HG02938 (cell line): ENCODE measurements at regions not wholly inside any gene's neighbourhood (a gene's known extent, or its start where the extent isn't known, plus 50 kb on each side); places are given as distances from the start of the nearest gene placed in this dataset.
"Not testable (repeated sequence)": the region's sequence is repeated elsewhere in the genome, so short reads cannot be mapped to it uniquely, and the experiment has no call there.

Source experiments
- ATAC-seq: cut with Tn5 transposase; IDR thresholded peaks from one replicate; pipeline ENCODE4 v1.9.1; 2021; ENCODE audit warnings: mild to moderate bottlenecking, moderate library complexity; ENCODE audit not compliant: unreplicated experiment

DNA sequence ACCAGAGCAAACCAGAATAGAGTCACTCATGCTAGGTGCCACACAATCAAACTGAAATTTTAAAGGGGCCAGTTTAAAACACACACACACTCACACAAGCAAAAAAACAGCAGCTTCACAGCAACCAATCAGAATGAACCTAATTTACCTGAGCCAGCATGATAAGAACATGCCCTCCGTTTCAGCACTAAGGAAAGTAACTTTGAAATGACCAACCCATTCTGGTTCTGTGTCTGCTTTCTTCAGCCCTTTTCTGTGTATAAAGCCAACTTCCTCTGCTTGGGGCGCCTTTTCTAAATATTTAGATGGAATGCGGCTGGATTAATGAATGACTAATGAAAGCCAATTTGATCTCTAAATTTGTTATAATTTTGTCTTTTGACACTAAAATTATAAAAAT, 629.1 kb downstream of the ZEB2 start:
- no peak for ATAC-seq

DNA sequence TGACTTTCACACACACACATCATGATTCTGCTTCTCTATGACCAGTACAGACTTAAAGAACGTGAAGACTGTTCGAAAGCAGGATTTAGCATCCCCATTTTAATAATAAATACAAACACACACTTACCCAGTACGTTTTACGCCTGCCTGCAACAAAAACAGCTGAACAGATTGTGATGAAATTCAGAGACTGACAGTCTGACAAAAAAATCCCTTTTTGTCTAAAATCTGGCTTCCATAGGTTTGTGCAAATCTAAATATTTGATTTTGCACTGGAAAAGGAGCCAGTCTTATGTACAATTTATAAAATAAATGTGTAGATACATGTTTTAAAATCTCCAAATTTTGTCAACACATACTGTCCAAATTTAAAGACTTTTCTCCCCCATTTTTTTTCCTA, 630.7 kb downstream of the ZEB2 start:
- no peak for ATAC-seq

DNA sequence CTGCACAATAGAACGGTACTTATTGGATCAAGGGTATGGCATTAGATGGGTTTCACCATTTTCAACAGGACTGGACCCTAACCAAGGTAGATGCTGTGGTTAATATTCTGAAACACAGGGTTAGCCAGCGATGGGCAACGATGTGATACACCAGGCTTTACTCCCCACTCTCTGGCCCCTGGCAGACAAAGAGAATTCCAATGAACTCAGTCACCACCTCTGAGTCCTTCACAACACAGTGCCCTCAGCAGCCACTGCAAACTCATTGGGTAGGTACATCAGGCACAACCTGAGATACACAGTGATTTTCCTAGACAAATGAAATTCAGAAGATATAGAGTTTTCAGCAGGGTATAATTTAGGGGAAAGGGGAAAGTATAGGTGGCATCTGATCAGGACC, 634.5 kb downstream of the ZEB2 start:
- ATAC-seq = no peak

DNA sequence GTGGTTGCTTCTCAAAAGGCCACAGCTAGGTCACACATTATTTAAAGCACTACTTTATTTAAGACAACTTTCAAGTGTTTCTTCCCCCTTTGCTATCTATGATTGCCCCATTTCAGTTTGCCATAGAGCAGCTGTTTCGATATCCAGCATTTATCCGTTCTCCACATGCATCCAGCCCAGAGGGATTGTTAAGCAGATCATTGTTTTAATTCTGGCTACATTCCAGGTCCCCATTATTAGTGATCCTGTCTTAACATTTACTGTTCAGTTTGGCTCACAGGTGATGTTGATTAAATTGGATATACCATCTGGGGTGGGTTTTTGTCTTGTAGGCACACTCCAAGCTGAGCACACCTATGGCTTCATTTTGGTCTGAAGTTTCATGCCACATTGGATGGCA, 638.7 kb downstream of the ZEB2 start:
- ATAC-seq = no peak

DNA sequence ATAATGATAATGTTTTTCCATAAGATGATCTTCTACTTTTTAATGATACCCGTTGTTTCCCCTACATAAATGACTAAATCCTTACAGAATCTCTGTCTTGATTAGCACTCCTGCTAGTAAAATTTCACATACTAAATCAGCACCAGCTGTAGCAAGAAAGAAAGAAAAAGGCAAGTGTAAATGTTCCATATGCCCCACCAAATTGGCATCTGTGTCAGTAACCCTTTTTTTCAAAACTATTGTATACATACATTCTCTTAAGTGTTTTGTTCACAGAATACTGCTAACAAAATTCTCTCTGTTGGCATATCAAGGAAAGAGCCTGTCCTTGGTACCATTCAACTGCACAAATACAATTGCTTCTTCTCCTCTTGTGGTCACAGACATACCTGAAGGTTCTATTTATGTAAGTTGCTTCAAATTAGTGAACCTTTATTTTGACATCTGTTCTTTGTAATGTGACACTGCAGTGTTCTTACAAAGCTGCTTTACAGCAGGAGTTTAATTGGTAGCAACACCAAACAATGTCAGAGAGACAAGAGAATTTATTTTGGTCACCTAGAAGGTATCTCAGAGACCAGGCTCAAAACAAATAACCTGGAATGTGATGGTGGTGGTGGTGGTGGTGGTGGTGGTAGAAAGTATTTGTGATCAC, 641.9 kb downstream of the ZEB2 start:
- ATAC-seq = no peak

DNA sequence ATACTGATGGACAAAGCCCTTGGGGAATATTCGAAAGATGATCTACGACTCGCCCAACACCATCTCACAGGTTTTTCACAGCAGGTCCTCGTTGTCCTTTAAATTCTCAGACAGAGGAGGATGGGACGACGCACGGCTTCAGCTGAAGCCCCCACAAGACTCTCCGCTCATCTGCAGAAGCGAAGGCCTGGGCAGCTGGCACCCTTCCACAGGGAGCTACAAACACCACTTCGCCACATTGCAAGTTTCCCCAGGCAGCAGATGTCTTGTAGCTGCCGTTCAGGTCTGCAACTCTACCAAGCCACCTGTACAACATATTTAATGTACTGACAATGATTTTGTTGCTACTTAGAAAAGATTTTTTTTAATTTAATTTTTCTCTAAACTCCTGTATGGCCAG, 642.9 kb downstream of the ZEB2 start:
- no peak for ATAC-seq

DNA sequence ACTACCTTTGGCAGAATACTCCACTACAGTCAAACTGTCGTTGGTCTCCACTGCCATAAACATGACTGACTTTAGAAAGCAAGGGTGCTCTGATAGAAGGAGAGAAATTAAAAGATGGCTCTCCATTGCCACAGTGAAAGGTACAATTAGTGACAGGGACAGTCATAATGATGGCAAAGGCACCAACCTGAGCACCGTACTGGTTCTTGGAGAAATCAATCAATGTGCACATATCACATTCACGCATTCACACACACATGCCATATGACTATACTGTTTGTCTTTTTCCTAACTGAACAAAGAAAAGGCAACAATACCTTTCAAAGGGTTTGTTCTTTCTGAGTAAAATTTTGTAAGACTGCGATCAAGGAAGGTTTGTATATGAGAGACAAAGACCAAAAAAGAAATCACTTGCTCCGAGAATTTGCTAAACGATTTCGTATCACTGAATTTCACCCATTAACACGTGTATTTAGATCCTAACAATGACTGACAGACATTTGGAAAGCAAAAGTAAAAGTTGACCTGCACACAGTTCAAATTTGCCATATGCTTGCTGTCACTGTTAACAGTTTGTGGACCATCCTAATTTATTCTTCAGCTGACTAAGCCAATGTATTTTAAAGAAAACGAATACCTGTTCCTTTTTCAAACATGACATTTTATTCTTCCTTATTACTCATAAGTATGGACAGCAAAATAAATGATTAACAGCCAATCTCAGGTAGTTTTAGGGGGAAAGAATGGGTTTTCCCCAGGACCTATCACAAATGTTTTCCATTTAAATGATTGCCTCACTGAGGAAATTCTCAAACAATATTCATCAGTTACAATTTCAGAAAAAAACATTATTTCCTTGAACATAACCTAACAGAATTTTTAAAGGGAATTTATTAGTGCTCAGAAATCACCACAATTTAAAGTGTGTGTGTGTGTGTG, 644.4 kb downstream of the ZEB2 start:
- no peak for ATAC-seq

DNA sequence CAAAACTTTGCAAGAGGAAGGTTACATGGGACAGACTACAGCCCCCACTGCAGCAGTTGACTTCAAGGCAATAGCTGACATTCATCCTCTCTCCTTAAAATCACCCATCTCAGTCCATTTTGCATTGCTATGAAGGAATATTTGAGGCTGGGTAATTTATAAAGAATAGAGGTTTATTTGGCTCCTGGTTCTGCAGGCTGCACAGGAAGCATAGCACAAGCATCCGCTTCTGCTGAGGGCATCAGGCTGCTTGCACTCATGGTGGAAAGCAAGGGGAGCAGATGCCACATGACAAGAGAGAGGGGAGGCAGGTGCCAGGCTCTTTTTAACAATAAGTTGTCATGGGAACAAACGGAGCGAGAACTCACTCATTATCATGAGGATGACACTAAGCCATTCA, 646.0 kb downstream of the ZEB2 start:
- ATAC-seq = no peak

DNA sequence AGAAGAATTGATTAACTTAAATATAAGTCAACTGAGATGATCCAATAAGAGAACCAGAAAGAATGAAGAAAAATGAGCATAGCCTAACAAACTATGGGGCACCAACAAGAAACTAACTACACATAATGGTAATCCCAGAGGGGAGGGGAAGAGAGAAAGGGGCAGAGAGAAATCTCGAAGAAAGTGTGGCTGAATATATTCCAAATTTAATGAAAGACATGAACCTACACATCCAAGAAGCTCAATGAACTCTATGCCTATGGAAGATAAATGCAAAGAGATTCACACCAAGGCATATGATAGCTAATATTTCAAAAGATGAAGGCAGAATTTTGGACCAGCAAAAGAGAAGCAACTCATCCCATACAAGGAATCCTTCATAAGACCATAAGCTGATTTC, 649.2 kb downstream of the ZEB2 start:
- ATAC-seq = no peak

DNA sequence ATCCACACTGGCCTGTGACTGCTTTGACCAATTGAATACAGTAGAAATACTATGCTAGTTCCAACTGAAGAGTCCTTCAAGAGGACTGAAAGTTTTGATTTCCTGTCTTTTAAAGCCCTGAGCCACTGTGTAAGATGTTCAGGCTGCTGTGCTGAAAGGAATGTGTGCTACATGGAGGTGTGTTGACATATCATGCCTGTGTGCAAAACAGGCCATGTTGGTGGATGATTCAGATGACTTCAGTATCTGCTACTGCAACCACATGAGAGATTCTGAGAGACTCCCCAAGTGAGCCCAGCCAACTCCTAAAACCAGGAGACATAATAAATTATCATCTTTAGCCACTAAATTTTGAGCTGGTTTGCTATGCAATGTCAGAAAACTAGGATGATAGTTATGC, 662.9 kb downstream of the ZEB2 start:
- no peak for ATAC-seq

DNA sequence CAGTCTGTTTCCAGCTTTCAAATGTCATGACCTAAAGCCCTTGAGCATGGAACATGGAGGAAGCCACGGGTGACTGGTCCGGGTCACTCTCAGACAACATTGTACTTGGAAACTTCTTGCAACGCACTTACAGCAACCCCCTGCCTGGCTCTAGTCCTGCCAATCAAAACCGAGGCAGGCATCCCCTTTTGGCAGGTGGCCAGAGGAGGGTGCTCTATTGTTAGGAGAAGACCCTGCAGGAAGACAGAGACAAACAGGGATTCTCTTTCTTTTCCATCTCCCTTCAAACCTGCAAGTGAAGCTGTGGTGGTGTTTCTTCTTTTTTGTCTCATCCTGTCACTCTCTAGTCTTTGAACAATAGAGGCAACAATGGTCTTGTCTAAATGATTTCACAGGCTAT, 667.2 kb downstream of the ZEB2 start:
- ATAC-seq = no peak

DNA sequence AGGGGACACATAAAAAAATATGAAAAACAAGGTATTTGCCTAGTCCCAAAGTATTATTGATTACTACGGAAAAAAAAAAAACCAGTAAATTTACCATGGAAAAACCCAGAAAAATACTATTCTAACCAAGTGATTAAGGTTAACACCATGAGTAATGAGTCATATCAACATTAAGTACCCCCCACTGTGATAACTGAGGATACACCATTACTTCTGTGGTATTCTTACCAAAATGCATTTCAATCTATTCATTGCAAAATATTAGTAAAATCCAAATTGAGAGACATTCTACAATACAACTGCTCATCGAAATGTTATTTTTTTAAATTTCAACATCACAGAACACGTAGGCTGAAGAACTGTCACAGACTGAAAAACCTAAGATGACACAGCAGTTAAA, 669.8 kb downstream of the ZEB2 start:
- no peak for ATAC-seq

DNA sequence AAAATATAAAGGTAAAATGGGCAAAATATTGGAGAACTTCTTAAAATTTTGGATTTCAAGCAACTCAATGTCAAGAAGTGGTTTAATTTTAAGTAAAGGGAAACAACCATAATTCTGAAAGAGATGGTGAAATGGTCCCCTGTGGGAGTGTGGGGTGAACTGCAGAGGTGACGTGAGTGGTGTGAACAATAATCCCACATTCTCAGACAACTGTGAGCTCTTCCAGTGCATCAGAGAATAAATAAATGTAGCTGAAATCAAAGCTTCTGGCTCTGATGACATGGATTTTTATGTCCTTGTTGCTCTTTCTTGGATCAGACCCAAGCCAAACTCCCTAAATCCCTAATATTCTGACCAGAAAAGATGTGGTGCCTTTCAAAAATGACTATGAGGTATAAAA, 672.7 kb downstream of the ZEB2 start:
- no peak for ATAC-seq

DNA sequence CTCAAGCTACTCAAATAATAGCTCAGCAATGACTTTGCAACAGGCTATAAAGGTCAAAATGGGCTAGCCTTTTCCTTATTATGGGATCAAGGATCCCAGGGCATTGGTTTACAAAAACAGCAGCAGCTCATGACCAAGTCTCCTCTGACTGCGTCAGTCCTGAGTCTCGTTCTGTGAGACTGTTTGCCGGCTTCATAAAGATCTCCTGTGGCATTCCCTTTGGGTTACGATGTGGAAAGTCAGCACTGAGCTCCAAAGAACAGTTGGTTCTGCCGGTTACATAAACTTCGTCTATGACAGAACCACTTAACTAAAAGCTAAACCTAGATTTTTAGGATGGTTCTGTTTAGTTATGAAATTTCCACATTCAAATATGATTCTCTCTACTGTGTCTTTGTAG, 674.9 kb downstream of the ZEB2 start:
- ATAC-seq = no peak

DNA sequence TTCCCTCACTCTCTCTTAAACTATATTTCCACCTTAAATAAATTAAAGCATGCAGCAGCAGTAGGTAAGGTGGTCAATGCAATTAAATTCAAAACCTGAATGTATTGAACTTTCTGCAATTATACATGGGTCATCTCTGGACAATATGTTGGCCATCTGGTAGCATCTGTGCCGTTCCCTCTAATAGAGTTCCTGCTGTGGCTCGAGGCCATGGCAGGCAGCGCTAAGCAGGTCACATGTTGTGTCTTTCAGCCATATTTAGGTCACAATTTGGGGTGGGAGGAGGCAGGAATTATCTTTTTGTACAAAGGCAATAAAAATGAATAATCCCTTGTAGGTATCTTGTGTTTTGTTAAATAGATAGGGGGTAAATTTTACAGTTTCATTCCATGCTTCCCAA, 676.2 kb downstream of the ZEB2 start:
- no peak for ATAC-seq

DNA sequence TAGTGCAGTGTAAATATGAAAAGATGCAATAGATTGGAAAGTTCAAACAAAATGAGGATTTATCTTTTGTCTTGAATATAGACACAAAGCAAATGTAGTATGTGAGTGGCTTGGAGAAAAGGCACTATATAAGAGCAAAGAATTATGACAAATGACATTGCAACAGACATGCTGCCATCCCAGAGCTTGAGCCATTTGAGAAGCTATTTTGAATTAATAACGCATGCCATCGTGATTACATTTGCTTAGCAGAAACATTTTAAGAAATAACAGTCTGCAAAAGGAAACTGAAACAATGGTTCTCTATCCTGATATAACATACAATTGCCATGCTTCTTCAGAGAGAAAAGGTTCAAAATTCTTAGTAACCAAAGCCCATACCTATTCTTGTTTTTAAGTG, 677.1 kb downstream of the ZEB2 start:
- no peak for ATAC-seq

DNA sequence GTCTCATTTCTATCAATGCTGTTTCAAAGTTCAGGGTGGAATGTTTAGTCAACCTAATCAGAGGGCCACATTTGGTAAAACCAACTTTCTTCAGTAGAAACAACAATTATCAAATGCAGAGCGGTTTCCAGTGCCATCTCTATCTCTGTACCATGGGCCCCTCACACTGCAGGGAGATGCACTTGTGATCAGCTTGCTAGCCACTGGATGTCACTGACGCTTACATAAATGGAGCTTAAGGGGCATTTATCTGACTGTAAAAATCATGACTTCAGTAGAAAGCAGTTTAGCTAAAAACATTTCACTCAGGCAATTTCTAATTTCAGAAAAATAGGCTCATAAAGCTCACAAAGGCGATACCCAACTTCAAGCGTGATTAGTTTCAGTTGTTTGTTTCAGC, 678.0 kb downstream of the ZEB2 start:
- ATAC-seq = no peak

DNA sequence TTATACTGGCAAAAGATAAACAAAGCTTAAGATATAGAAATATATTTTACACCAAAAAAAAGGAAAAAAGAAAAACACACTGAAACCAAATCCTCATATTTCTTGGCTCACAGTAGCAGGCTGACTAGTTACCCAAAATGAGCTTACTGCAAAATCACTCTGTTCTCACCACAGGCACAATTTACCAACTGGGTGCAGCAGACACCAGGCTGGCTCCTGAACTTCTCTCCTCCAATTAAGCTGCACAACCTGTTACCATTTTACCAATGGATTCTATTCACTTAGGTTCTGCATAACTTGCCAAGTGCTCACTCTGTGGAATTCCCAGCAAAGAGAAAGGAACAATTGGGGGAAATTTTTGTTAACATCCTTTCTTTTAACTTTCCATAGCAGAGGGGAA, 679.3 kb downstream of the ZEB2 start:
- ATAC-seq = no peak

DNA sequence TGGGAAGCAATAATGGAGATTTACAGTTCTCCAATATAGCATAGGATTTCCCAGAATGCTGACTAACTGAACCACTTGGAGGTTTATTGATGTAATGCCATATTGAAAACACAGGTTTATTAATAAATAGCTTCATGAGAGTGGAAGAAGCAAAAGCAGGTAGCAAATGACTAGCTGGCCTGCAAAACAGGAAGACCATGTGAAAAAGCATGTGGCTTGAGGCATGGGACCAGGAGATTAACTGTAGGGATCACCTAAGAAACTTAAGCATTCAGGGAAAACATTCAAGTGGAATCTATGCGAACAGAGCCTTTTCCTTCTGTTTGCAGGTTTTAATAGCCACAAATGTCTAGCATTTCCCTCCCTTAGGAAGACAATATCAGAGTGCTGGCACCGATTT, 679.7 kb downstream of the ZEB2 start:
- no peak for ATAC-seq

DNA sequence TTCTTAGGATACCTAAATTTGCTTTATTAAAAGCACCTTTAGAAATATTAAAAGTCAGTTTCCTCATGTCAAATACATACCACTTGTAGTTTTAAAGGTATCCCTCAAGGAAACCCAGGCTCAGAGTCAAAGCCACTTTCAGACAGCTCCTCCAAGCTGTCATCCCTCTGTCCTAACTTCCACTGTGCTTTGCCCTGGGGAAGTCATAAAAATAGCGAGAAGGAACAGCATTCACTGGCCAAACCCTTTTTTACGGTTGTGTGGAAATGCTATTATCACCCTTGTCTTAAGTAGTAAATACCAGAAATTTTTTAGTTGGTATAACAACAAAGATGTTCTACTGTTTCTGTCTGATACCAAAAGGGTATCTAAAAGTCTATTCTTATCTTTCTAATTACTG, 680.5 kb downstream of the ZEB2 start:
- ATAC-seq = no peak

DNA sequence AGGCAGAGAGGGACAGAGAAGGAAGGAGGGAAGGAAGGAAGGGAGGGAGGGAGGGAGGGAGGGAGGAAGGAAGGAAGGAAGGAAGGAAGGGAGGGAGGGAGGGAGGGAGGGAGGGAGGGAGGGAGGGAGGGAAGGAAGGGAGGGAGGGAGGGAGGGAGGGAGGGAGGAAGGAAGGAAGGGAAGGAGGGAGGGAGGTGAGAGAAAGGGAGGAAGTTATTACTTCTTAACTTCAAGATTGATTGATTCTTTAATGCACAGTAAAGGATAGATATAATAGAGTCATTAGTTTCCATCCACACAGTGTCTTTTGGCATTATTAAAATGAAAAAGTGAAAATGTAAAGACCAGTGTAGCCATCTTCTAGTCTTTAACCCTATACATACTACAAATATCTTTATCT, 682.9 kb downstream of the ZEB2 start:
- not testable (repeated sequence) for ATAC-seq

DNA sequence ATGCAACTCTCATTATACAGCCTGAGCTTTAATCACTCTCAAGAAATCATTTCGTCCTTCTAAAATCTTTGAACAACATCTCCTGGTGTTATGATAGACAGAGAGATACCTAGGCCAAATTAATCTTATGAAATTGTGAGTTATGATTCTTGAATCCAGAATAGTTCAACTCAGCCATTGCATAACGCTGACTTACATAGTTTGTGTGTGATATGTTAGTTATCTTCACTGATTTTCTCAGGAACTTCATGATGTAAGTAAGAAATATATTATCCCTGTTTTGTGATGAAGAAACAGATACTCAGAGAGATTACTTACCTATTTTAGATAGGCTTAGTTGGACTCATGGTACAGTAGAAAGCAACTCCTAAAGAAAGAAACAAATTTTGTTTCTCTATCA, 684.4 kb downstream of the ZEB2 start:
- no peak for ATAC-seq
